8988T (cell line): ENCODE measurements at regions not wholly inside any gene's neighbourhood (a gene's known extent, or its start where the extent isn't known, plus 50 kb on each side); places are given as distances from the start of the nearest gene placed in this dataset.

ENCODE experiments used
- DNase-seq: peaks from one replicate; pipeline ENCODE4 v3.0.0; 2011

- no peak for DNase-seq
Measured at GRCh38 chr1:94614168-94614815, 72.7 kb upstream of the F3 start.

- no peak for DNase-seq
Measured at GRCh38 chr1:94612525-94613204, 71.1 kb upstream of the F3 start.

GRCh38 chr1:94611681-94612475 lies 70.3 kb upstream of the F3 start:
- no peak for DNase-seq

- no peak for DNase-seq
Measured at GRCh38 chr1:94609619-94610018, 68.1 kb upstream of the F3 start.

DNA sequence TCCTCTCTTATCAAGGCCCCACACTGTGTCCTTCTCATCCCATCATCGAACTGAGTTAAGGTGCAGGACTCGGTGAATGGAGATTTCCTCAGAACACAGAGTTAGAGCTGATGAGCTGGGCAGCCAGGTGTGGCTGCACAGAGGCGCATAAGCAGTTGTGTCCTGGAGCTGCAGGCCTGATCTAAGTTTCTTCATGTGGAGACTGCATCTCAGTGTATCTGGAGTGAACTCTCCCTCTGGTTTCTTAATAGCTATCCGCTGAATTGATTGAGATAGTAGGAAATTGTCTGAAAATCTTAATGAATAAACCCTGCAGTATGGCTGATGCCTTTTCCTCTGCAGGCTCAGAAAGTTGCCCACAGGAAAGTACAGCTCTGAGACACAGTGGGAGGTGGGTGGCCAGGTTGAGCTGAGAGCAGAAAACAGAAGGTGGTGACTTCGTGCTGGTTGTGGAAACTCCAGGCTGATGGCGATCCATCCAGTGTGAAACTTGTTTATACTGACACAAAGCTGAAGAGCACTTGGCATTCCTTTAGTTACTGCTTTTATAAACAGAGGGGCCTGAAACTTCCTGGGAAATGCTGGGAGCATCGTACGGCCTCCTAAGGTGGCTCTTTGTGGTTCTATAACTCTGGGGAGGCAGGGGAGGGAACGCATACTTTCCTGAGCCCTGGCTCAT lies 67.4 kb upstream of the F3 start:
- no peak for DNase-seq

GRCh38 chr1:94608142-94608851 lies 66.7 kb upstream of the F3 start:
- no peak for DNase-seq

GRCh38 chr1:94607398-94607797 lies 65.8 kb upstream of the F3 start:
- DNase-seq = no peak

GRCh38 chr1:94606471-94606870 lies 64.9 kb upstream of the F3 start:
- no peak for DNase-seq

DNA sequence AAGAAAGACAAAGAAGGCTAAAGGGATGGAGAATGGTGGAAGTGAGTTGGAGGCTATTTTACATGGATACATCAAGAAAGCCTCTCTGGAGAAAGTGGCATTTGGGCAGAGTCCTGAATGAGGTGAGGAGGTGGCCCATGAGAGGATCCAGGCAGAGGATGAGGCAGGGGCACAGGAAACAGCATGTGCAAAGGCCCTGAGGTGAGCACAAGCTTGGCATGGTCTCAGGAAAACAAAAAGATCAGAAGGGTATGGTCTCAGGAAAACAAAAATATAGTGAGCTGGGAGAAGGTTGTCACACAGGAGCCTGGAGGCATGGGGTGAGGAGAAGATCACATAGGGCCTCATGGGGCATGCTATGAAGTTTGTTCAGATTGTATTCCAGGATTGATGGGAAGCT lies 62.1 kb upstream of the F3 start:
- no peak for DNase-seq

DNA sequence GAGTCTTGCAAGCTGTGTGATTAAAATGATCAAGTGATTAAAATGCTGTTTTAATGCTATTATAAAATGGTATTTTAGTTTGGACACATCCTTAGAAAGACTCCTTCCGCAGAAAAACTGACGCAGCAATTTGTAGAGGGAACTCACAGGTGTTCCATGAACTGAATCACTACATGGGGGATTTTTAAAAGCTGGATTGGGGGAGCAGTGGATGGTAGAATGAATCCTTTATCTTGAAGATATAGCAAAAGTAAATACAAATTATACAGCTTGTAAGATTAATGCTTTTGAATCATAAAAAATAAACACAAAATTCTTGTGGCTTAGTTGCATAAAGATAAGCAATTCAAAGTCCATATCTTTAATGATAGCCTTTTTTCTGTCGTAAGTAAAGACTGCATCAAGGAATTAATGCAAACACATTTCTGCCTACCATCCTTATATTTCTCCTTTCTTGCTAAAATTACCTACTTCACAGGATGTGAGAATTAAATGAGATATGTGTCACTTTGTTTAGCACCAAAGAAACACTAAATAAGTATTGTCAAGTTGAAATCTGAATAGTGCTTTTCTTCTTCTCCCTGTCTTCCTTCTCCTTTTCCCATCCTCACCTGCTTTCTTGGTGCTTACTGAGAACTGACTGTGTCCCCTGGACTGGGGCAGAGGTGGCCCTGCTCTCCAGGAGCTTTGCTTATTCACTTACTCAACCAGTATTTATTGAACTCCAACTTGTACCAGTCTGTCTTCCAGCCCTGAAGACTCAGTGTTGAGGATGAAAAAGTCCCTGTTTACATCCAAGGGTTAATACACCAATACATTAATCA lies 61.5 kb upstream of the F3 start:
- DNase-seq = no peak

DNA sequence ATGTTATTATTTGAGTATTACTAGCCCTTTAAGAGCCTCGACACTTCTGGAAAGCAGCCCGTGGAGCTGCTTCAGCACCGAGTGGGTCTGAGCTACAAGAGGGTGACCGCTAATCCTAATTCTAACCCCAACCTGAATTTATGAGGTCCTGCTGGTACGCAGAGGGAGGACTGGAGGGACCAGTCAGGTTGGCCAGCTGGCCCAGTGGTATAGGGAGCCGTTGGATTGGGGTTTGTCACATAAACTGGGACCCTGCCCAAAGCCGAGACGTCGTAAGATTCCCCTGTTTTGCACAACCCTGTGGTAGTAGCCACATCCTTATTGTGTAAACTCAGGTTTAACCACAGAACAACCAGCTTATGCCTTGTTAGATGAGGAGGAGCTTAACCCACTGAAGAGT lies 60.8 kb upstream of the F3 start:
- no peak for DNase-seq

- DNase-seq = no peak
Measured at GRCh38 chr1:94600556-94600955, 59.0 kb upstream of the F3 start.

- DNase-seq = no peak
Measured at GRCh38 chr1:94599095-94599813, 57.7 kb upstream of the F3 start.

DNA sequence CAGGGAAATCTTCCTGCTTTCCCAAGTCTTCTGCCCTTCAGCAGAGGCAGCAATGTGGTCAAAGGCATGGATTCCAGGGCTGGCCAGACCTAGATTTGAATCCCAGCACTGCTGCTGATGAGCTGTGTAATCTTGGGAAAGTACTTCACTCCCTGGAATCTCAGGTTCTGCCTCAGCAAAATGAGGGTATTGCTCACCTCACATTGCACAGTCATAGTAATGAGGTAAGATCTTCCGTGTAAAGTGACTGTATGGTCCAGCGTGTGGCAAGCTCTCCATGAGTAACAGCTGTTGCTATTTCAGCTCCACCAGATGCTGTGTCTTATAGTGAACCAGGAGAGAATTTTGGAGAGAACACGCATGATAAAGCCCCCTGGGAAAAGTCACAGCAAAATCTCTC lies 56.1 kb upstream of the F3 start:
- no peak for DNase-seq

- DNase-seq = no peak
Measured at GRCh38 chr1:94596260-94596659, 54.7 kb upstream of the F3 start.

DNA sequence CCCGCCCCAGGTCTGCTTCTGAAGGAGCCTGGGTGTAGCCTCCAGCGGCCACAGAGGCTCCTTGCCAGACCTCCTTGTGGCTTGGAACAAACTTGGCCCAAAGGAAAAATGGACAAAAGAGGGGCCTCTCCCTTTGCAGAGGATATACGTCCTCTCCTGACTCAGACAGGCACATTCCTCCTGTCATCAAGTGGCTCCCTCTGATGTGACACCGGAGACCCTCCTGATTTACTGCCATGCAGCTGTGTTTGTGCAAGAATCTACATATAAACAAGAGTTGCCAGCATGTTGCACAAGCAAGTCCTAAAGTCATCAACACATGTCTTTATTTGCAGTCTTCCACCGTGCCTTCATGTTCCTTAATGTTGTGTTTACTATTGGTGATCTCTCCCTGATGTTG lies 54.1 kb upstream of the F3 start:
- DNase-seq = no peak

- DNase-seq = no peak
Measured at GRCh38 chr1:94593611-94594010, 52.1 kb upstream of the F3 start.

- DNase-seq = no peak
Measured at GRCh38 chr1:94592571-94592920, 51.0 kb upstream of the F3 start.

DNA sequence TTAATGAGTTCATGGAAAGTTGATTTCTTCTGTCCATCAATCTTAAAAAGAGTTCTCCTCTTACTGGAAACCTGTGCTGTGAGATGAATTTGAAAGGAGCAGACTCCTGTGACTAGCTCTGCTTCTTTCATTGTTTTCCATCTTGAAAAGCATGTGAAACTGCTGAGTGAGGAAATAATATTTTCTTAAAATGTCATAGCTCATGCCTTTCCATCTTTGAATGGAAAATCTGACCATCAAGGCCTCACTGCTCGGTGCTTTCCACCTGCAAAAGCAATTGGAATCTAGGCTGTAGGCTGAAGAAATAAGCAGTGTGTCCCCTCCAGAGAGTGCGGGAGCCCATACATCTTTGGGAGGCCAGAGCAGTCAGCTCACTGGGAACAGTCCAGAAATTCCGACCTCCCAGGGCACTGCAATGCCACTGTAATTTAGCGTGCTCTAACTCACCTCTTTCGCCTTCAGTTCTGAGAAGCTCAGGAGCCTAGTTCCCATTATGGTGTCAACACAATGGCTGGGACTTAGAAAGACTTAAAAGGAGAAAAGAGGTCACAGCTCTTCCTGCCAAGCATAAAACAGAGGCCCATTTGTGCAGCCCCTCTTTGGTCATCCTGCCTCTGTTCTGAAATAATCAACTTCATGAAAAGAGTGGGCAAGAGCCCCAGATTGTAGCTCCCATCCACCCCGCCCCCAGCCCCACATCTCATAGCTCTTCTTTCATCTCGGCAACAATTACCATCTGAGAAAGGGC lies 50.4 kb upstream of the F3 start:
- DNase-seq = no peak
